HepG2 (cell line): ENCODE measurements at regions not wholly inside any gene's neighbourhood (a gene's known extent, or its start where the extent isn't known, plus 50 kb on each side); places are given as distances from the start of the nearest gene placed in this dataset.

Source experiments
- POLR2A ChIP-seq, 2 experiments: IDR thresholded peaks; 2 replicates each; pipeline ENCODE4 v1.6.1; 2011; ENCODE audit warnings: low read depth in 2 of 2, low read length in 2 of 2, mild to moderate bottlenecking in 1 of 2, moderate library complexity in 1 of 2; ENCODE audit not compliant: insufficient read depth in 1 of 2
- ZNF3 ChIP-seq: IDR thresholded peaks from 2 replicates; pipeline ENCODE4 v1.7.0; 2017; ENCODE audit warnings: inconsistent platforms
- ZNF335 ChIP-seq: sonication (generic); formaldehyde crosslinking; IDR thresholded peaks from 2 replicates; pipeline ENCODE4 v1.4.0; 2020; ENCODE audit warnings: missing genetic modification reagents
- TF ChIP-seq, protein P1 (sequence below): sonication (generic); formaldehyde crosslinking; IDR thresholded peaks from 2 replicates; pipeline ENCODE4 v1.4.0; 2020; ENCODE audit warnings: missing genetic modification reagents
- TF ChIP-seq, protein P2 (sequence below): sonication (generic); formaldehyde crosslinking; IDR thresholded peaks from 2 replicates; pipeline ENCODE4 v1.4.0; 2020; ENCODE audit warnings: mild to moderate bottlenecking, missing genetic modification reagents
- TF ChIP-seq, protein P3 (sequence below): sonication (generic); formaldehyde crosslinking; IDR thresholded peaks from 2 replicates; pipeline ENCODE4 v1.5.0; 2020; ENCODE audit warnings: mild to moderate bottlenecking, missing genetic modification reagents, moderate library complexity
- TF ChIP-seq, protein P4 (sequence below): sonication (generic); formaldehyde crosslinking; IDR thresholded peaks from 2 replicates; pipeline ENCODE4 v1.5.0; 2020; ENCODE audit warnings: mild to moderate bottlenecking, missing genetic modification reagents

DNA sequence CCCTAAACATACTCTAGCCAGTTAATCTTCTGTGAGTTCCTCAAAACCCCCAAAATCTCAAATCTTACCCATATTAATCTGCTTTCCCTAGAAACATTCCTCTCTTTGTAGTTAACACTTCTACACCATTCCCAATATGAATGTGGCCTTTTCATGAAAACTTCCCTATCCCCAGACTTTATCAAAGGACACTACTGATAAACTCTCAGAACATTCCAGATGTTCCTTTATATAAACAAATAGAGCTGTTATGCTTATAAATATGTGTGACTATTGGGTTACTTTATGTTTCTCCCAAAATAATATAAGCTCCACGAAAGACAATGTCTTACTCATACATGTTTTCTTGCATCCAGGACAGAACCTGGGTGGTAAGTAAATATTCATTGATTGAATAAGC is 205.4 kb upstream of the NFIA start:
- no peak for TF ChIP-seq POLR2A (IDR thresholded peaks at IDR 0.05; ENCODE audit: insufficient read depth in 1 of 2, low read depth in 2 of 2, low read length in 2 of 2)
- no peak for TF ChIP-seq ZNF3
- TF ChIP-seq, protein P1, sequence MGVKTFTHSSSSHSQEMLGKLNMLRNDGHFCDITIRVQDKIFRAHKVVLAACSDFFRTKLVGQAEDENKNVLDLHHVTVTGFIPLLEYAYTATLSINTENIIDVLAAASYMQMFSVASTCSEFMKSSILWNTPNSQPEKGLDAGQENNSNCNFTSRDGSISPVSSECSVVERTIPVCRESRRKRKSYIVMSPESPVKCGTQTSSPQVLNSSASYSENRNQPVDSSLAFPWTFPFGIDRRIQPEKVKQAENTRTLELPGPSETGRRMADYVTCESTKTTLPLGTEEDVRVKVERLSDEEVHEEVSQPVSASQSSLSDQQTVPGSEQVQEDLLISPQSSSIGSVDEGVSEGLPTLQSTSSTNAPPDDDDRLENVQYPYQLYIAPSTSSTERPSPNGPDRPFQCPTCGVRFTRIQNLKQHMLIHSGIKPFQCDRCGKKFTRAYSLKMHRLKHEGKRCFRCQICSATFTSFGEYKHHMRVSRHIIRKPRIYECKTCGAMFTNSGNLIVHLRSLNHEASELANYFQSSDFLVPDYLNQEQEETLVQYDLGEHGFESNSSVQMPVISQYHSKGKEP (CRISPR knock-in tag), result no peak
- TF ChIP-seq, protein P2, sequence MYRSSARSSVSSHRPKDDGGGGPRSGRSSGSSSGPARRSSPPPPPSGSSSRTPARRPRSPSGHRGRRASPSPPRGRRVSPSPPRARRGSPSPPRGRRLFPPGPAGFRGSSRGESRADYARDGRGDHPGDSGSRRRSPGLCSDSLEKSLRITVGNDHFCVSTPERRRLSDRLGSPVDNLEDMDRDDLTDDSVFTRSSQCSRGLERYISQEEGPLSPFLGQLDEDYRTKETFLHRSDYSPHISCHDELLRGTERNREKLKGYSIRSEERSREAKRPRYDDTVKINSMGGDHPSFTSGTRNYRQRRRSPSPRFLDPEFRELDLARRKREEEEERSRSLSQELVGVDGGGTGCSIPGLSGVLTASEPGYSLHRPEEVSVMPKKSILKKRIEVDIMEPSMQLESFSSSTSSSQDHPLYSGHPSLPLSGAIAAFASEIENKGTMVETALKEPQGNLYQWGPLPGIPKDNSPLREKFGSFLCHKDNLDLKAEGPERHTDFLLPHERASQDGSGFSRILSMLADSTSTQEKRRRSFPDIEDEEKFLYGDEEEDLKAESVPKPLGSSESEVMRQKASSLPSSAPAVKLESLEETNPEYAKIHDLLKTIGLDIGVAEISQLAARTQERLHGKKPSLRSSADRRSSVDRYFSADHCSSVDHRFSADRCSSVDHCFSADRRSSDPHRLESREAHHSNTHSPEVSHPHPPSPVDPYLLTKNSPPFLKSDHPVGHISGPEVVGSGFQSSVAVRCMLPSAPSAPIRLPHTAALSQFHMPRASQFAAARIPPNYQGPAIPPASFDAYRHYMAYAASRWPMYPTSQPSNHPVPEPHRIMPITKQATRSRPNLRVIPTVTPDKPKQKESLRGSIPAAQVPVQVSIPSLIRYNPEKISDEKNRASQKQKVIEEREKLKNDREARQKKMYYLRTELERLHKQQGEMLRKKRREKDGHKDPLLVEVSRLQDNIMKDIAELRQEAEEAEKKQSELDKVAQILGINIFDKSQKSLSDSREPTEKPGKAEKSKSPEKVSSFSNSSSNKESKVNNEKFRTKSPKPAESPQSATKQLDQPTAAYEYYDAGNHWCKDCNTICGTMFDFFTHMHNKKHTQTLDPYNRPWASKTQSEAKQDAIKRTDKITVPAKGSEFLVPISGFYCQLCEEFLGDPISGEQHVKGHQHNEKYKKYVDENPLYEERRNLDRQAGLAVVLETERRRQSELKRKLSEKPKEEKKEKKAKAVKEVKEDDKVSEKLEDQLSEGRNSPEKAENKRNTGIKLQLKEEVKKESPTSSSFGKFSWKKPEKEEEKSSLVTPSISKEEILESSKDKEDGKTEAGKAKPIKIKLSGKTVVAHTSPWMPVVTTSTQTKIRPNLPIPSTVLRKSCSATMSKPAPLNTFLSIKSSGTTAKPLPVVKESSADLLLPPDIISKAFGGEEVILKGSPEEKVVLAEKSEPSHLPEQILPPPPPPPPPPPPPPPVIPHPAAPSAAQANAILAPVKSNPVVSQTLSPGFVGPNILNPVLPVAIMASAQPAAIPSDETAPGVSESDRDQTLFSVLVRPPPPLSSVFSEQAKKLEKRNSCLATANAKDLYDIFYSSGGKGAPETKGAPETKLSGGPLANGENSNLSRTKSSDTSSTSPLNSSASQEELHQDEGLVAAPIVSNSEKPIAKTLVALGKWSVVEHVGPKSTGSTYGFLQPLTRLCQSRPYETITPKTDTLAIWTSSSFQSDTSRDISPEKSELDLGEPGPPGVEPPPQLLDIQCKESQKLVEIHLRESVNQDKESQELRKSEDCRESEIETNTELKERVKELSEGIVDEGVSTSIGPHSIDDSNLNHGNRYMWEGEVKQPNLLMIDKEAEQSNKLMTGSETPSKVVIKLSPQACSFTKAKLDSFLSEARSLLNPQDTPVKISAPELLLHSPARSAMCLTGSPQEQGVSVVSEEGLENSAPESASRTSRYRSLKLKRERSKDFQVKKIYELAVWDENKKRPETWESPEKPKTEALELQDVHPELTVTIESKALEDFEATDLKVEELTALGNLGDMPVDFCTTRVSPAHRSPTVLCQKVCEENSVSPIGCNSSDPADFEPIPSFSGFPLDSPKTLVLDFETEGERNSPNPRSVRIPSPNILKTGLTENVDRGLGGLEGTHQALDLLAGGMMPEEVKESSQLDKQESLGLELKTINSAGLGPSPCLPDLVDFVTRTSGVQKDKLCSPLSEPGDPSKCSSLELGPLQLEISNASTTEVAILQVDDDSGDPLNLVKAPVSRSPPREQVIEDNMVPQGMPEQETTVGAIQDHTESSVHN (CRISPR knock-in tag), result no peak
- TF ChIP-seq, protein P3, sequence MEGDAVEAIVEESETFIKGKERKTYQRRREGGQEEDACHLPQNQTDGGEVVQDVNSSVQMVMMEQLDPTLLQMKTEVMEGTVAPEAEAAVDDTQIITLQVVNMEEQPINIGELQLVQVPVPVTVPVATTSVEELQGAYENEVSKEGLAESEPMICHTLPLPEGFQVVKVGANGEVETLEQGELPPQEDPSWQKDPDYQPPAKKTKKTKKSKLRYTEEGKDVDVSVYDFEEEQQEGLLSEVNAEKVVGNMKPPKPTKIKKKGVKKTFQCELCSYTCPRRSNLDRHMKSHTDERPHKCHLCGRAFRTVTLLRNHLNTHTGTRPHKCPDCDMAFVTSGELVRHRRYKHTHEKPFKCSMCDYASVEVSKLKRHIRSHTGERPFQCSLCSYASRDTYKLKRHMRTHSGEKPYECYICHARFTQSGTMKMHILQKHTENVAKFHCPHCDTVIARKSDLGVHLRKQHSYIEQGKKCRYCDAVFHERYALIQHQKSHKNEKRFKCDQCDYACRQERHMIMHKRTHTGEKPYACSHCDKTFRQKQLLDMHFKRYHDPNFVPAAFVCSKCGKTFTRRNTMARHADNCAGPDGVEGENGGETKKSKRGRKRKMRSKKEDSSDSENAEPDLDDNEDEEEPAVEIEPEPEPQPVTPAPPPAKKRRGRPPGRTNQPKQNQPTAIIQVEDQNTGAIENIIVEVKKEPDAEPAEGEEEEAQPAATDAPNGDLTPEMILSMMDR (CRISPR knock-in tag), result no peak
- TF ChIP-seq ZNF335 (CRISPR knock-in tag), result no peak
- TF ChIP-seq, protein P4, sequence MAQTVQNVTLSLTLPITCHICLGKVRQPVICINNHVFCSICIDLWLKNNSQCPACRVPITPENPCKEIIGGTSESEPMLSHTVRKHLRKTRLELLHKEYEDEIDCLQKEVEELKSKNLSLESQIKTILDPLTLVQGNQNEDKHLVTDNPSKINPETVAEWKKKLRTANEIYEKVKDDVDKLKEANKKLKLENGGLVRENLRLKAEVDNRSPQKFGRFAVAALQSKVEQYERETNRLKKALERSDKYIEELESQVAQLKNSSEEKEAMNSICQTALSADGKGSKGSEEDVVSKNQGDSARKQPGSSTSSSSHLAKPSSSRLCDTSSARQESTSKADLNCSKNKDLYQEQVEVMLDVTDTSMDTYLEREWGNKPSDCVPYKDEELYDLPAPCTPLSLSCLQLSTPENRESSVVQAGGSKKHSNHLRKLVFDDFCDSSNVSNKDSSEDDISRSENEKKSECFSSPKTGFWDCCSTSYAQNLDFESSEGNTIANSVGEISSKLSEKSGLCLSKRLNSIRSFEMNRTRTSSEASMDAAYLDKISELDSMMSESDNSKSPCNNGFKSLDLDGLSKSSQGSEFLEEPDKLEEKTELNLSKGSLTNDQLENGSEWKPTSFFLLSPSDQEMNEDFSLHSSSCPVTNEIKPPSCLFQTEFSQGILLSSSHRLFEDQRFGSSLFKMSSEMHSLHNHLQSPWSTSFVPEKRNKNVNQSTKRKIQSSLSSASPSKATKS (CRISPR knock-in tag), result no peak
